CD14-positive monocyte (primary cell): ENCODE measurements at regions not wholly inside any gene's neighbourhood (a gene's known extent, or its start where the extent isn't known, plus 50 kb on each side); places are given as distances from the start of the nearest gene placed in this dataset.

Experiments used
- DNase-seq, 3 donors: peaks; one replicate each; pipeline ENCODE4 v3.0.0-alpha.2; 2011 to 2022
- H2AFZ ChIP-seq: 2 replicates; pipeline ENCODE4 v1.6.0; 2012; ENCODE audit warnings: mild to moderate bottlenecking, low read depth, low read length, inconsistent platforms; ENCODE audit not compliant: insufficient read depth, poor library complexity, severe bottlenecking
- H3K27ac ChIP-seq, 2 donors: 1 replicate in 1 of 2; 2 replicates in 1 of 2; pipeline ENCODE4 v1.5.1; 2012 to 2013; ENCODE audit warnings: low read length in 2 of 2, control low read depth in 1 of 2, inconsistent platforms in 1 of 2, low read depth in 1 of 2, mild to moderate bottlenecking in 1 of 2
- H3K27me3 ChIP-seq, 2 donors: one replicate each; pipeline versions ENCODE4 v1.6.0 to v1.6.1; 2011 to 2013; ENCODE audit warnings: low read length in 2 of 2; ENCODE audit not compliant: control insufficient read depth in 2 of 2, insufficient read depth in 2 of 2
- H3K36me3 ChIP-seq, 2 donors: replicated peaks in 1 of 2; 1 replicate in 1 of 2; 2 replicates in 1 of 2; pipeline versions ENCODE4 v1.5.1 to v1.6.1; 2012 to 2013; ENCODE audit warnings: low read length in 2 of 2, control low read depth in 1 of 2, inconsistent platforms in 1 of 2, mild to moderate bottlenecking in 1 of 2; ENCODE audit not compliant: insufficient read depth in 2 of 2, control insufficient read depth in 1 of 2
- H3K4me1 ChIP-seq, 2 donors: 1 replicate in 1 of 2; 2 replicates in 1 of 2; pipeline versions ENCODE4 v1.5.1 to v1.6.1; 2012 to 2013; ENCODE audit warnings: low read length in 2 of 2, control low read depth in 1 of 2, inconsistent platforms in 1 of 2, mild to moderate bottlenecking in 1 of 2, moderate library complexity in 1 of 2; ENCODE audit not compliant: insufficient read depth in 2 of 2, control insufficient read depth in 1 of 2
- H3K4me2 ChIP-seq: replicated peaks from 2 replicates; pipeline ENCODE3; 2012; ENCODE audit warnings: low read length, moderate library complexity, mild to moderate bottlenecking; ENCODE audit not compliant: poor library complexity, severe bottlenecking; ENCODE audit errors: extremely low read depth
- H3K4me3 ChIP-seq, 3 experiments: fragments of 200-600 bp in 1 of 3; sonication (generic) in 1 of 3; replicated peaks in 1 of 3; 1 replicate in 2 of 3; 2 replicates in 1 of 3; pipeline ENCODE4 v1.5.1; 2011 to 2013; ENCODE audit warnings: low read length in 3 of 3, mild to moderate bottlenecking in 3 of 3, control low read depth in 2 of 3, low read depth in 2 of 3, inconsistent platforms in 1 of 3, moderate library complexity in 1 of 3
- H3K79me2 ChIP-seq: 2 replicates; pipeline ENCODE4 v1.6.0; 2012; ENCODE audit warnings: mild to moderate bottlenecking, control low read depth, inconsistent platforms, low read length, moderate library complexity; ENCODE audit not compliant: insufficient read depth
- H3K9ac ChIP-seq: 2 replicates; pipeline ENCODE4 v1.6.0; 2017; ENCODE audit warnings: low read length, mild to moderate bottlenecking; ENCODE audit not compliant: insufficient read depth, poor library complexity, severe bottlenecking
- H3K9me3 ChIP-seq, 2 donors: replicated peaks in 1 of 2; 1 replicate in 1 of 2; 2 replicates in 1 of 2; pipeline versions ENCODE4 v1.5.1 to v1.6.1; 2012 to 2013; ENCODE audit warnings: low read length in 2 of 2, control low read depth in 1 of 2; ENCODE audit not compliant: control insufficient read depth in 1 of 2, insufficient read depth in 1 of 2
- H4K20me1 ChIP-seq: 2 replicates; pipeline ENCODE4 v1.6.0; 2012; ENCODE audit warnings: mild to moderate bottlenecking, low read length, control low read depth, moderate library complexity; ENCODE audit not compliant: insufficient read depth
- H3K27ac Mint-ChIP-seq, 7 donors: one replicate each; pipeline ENCODE4 v1.8.0; 2020; ENCODE audit warnings: mild to moderate bottlenecking in 7 of 7, mixed read lengths in 7 of 7, moderate library complexity in 6 of 7, inconsistent platforms in 2 of 7
- H3K27me3 Mint-ChIP-seq, 3 donors: one replicate each; pipeline ENCODE4 v1.8.0; 2021 to 2022; ENCODE audit warnings: low read depth in 3 of 3, mild to moderate bottlenecking in 3 of 3, mixed read lengths in 3 of 3, moderate library complexity in 3 of 3, inconsistent platforms in 1 of 3
- H3K36me3 Mint-ChIP-seq, 2 donors: one replicate each; pipeline ENCODE4 v1.8.0; 2020; ENCODE audit warnings: mixed read lengths in 2 of 2, inconsistent platforms in 1 of 2, mild to moderate bottlenecking in 1 of 2
- H3K4me1 Mint-ChIP-seq: one replicate; pipeline ENCODE4 v1.8.0; 2020; ENCODE audit warnings: mild to moderate bottlenecking, mixed read lengths
- H3K4me3 Mint-ChIP-seq, 2 donors: one replicate each; pipeline ENCODE4 v1.8.0; 2020; ENCODE audit warnings: mild to moderate bottlenecking in 2 of 2, mixed read lengths in 2 of 2, moderate library complexity in 1 of 2
- H3K9me3 Mint-ChIP-seq, 7 donors: one replicate each; pipeline ENCODE4 v1.8.0; 2020 to 2022; ENCODE audit warnings: mixed read lengths in 7 of 7, mild to moderate bottlenecking in 6 of 7, moderate library complexity in 6 of 7, inconsistent platforms in 2 of 7
- CTCF ChIP-seq: fragments of 200-600 bp; IDR thresholded peaks from one replicate; pipeline ENCODE4 v1.8.0; 2022; ENCODE audit warnings: antibody characterized with exemption, mild to moderate bottlenecking
- WGBS: methylation state at CpG from one replicate; pipeline ENCODE4 v1.1.5; 2013; ENCODE audit warnings: missing lambda C conversion rate; ENCODE audit not compliant: insufficient coverage; 5-methylcytosine and 5-hydroxymethylcytosine counted together
- intact Hi-C, 2 donors: fragments of 100-400 bp; cut with micrococcal nuclease; formaldehyde crosslinking; loops; one replicate each; pipeline versions ENCODE4 v1.15.0 to v1.15.1; 2023

GRCh38 chr3:64756398-64756986 is 68.7 kb upstream of the ADAMTS9 start:
- H4K20me1 ChIP-seq = no peaks in the 10 kb centered on the region
- peaks cover 5 to 12% (median 7%) of the 10 kb centered on the region in 7 donors for H3K9me3 Mint-ChIP-seq
- H3K4me1 Mint-ChIP-seq = no peaks in the 10 kb centered on the region
- intact Hi-C loops = no loop called here
- WGBS = no CpG with 5 or more reads among the region's 2 CpGs
- H3K9ac ChIP-seq = no peak overlapping the region
- no peaks in the 10 kb centered on the region for H3K4me1 ChIP-seq
- TF ChIP-seq CTCF = no peak
- H3K27ac ChIP-seq = no peak overlapping the region
- DNase-seq = no peak
- H3K27me3 ChIP-seq = no peaks in the 10 kb centered on the region
- no peaks in the 10 kb centered on the region for H3K36me3 Mint-ChIP-seq
- H3K36me3 ChIP-seq = no peaks in the 10 kb centered on the region
- no peaks in the 10 kb centered on the region for H3K79me2 ChIP-seq
- peaks cover 0 to 2% (median under 1%) of the 10 kb centered on the region in 3 donors for H3K27me3 Mint-ChIP-seq
- peaks cover 7 to 12% of the 10 kb centered on the region in 2 donors for H3K9me3 ChIP-seq
- H2AFZ ChIP-seq = no peak overlapping the region
- H3K4me2 ChIP-seq = no peak overlapping the region
- H3K4me3 Mint-ChIP-seq = no peak overlapping the region
- no peak overlapping the region for H3K4me3 ChIP-seq
- no peak overlapping the region for H3K27ac Mint-ChIP-seq

- no peaks in the 10 kb centered on the region for H3K36me3 ChIP-seq
- DNase-seq = no peak
- no peak overlapping the region for H3K27ac Mint-ChIP-seq
- no peak overlapping the region for H2AFZ ChIP-seq
- no peak overlapping the region for H3K9ac ChIP-seq
- H3K79me2 ChIP-seq = no peaks in the 10 kb centered on the region
- peaks cover 2 to 13% (median 4%) of the 10 kb centered on the region in 7 donors for H3K9me3 Mint-ChIP-seq
- H3K4me3 Mint-ChIP-seq = no peak overlapping the region
- no peak overlapping the region for H3K27ac ChIP-seq
- no peak for TF ChIP-seq CTCF
- H3K4me1 ChIP-seq = no peaks in the 10 kb centered on the region
- no peaks in the 10 kb centered on the region for H3K36me3 Mint-ChIP-seq
- no peak overlapping the region for H3K4me2 ChIP-seq
- H4K20me1 ChIP-seq = no peaks in the 10 kb centered on the region
- no CpG with 5 or more reads among the region's 6 CpGs for WGBS
- H3K4me3 ChIP-seq = no peak overlapping the region
- no peaks in the 10 kb centered on the region for H3K27me3 Mint-ChIP-seq
- intact Hi-C loops = no loop called here
- no peaks in the 10 kb centered on the region for H3K27me3 ChIP-seq
- H3K9me3 ChIP-seq = peaks cover 0 to 4% of the 10 kb centered on the region in 2 donors
- H3K4me1 Mint-ChIP-seq = no peaks in the 10 kb centered on the region
Observed at GRCh38 chr3:64748244-64748904, 60.6 kb upstream of the ADAMTS9 start.
